Urinary bladder (tissue), 3 donors: ENCODE measurements at regions not wholly inside any gene's neighbourhood (a gene's known extent, or its start where the extent isn't known, plus 50 kb on each side); places are given as distances from the start of the nearest gene placed in this dataset.

Experiments used
- DNase-seq: peaks from one replicate; pipeline ENCODE4 v3.0.0-alpha.2; 2015; ENCODE audit errors: extremely low spot score
- H3K27ac ChIP-seq: one replicate; pipeline ENCODE4 v1.5.1; 2013; ENCODE audit warnings: low read depth, mild to moderate bottlenecking, moderate library complexity
- H3K36me3 ChIP-seq: one replicate; pipeline ENCODE4 v1.6.1; 2013; ENCODE audit warnings: mild to moderate bottlenecking, moderate library complexity; ENCODE audit not compliant: insufficient read depth
- H3K4me1 ChIP-seq: one replicate; pipeline ENCODE4 v1.6.1; 2013; ENCODE audit warnings: mild to moderate bottlenecking, moderate library complexity; ENCODE audit not compliant: insufficient read depth
- H3K4me3 ChIP-seq: one replicate; pipeline ENCODE4 v1.5.1; 2013; ENCODE audit warnings: low read depth, low read length
- WGBS: extraction: QIAGEN DNeasy Blood & Tissue Kit; methylation state at CpG from one replicate; pipeline ENCODE4 v1.1.7; 2013; 5-methylcytosine and 5-hydroxymethylcytosine counted together
- donor health status: healthy with polysubstance abuse.
- donor health status: healthy.

- 73% methylated on average over 5 of the region's 5 CpGs for WGBS
- Histone ChIP-seq H3K36me3 (no peaks in the 10 kb centered on the region), H3K4me3 (no peak overlapping the region), H3K27ac (no peak overlapping the region), H3K4me1 (no peaks in the 10 kb centered on the region)
- no peak for DNase-seq
Observed at GRCh38 chr3:18119866-18120265, 305.3 kb downstream of the SATB1 start.

- H3K4me1 ChIP-seq = no peaks in the 10 kb centered on the region
- 87% methylated on average over 4 of the region's 4 CpGs for WGBS
- no peak for DNase-seq
Observed at GRCh38 chr3:18114894-18115293, 310.2 kb downstream of the SATB1 start.

GRCh38 chr3:18113417-18113816 is 311.7 kb downstream of the SATB1 start:
- Histone ChIP-seq H3K4me1 (no peaks in the 10 kb centered on the region), H3K36me3 (no peaks in the 10 kb centered on the region), H3K27ac (no peak overlapping the region), H3K4me3 (no peak overlapping the region)
- DNase-seq = no peak
- WGBS = 61% methylated on average over 4 of the region's 4 CpGs

More at GRCh38 chr3:18114894-18115293, 310.2 kb downstream of the SATB1 start:
- Histone ChIP-seq H3K27ac (no peak overlapping the region), H3K4me3 (no peak overlapping the region), H3K36me3 (no peaks in the 10 kb centered on the region)

GRCh38 chr3:18112674-18113375 is 312.3 kb downstream of the SATB1 start:
- WGBS = 56% methylated on average over 5 of the region's 5 CpGs
- H3K36me3 ChIP-seq = no peaks in the 10 kb centered on the region
- DNase-seq = no peak
- no peak overlapping the region for H3K4me3 ChIP-seq
- no peak overlapping the region for H3K27ac ChIP-seq
- no peaks in the 10 kb centered on the region for H3K4me1 ChIP-seq

- H3K36me3 ChIP-seq = no peaks in the 10 kb centered on the region
- 43% methylated on average over 6 of the region's 6 CpGs for WGBS
- no peak for DNase-seq
- H3K27ac ChIP-seq = no peak overlapping the region
- H3K4me1 ChIP-seq = no peaks in the 10 kb centered on the region
- H3K4me3 ChIP-seq = no peak overlapping the region
Observed at GRCh38 chr3:18111796-18112232, 313.3 kb downstream of the SATB1 start.

GRCh38 chr3:18103591-18103990 is 321.5 kb downstream of the SATB1 start:
- WGBS = 94% methylated on average over 3 of the region's 3 CpGs
- Histone ChIP-seq H3K36me3 (no peaks in the 10 kb centered on the region), H3K4me3 (no peak overlapping the region), H3K4me1 (no peaks in the 10 kb centered on the region), H3K27ac (no peak overlapping the region)
- no peak for DNase-seq

- DNase-seq = no peak
- Histone ChIP-seq H3K4me3 (no peak overlapping the region), H3K36me3 (no peaks in the 10 kb centered on the region), H3K27ac (no peak overlapping the region), H3K4me1 (no peaks in the 10 kb centered on the region)
Observed at GRCh38 chr3:18100121-18100520, 325.0 kb downstream of the SATB1 start.

- H3K4me1 ChIP-seq = no peaks in the 10 kb centered on the region
- H3K36me3 ChIP-seq = no peaks in the 10 kb centered on the region
- no peak overlapping the region for H3K4me3 ChIP-seq
- DNase-seq = no peak
- no peak overlapping the region for H3K27ac ChIP-seq
- WGBS = 73% methylated on average over 5 of the region's 5 CpGs
Observed at GRCh38 chr3:18099611-18100010, 325.5 kb downstream of the SATB1 start.

- Histone ChIP-seq H3K4me1 (no peaks in the 10 kb centered on the region), H3K27ac (no peak overlapping the region), H3K4me3 (no peak overlapping the region), H3K36me3 (no peaks in the 10 kb centered on the region)
- DNase-seq = no peak
- WGBS = 69% methylated on average over 6 of the region's 6 CpGs
Observed at GRCh38 chr3:18098960-18099587, 326.1 kb downstream of the SATB1 start.

- Histone ChIP-seq H3K4me3 (no peak overlapping the region), H3K36me3 (no peaks in the 10 kb centered on the region), H3K27ac (no peak overlapping the region), H3K4me1 (no peaks in the 10 kb centered on the region)
- no peak for DNase-seq
- WGBS = 91% methylated on average over 3 of the region's 3 CpGs
Observed at GRCh38 chr3:18097989-18098388, 327.1 kb downstream of the SATB1 start.

GRCh38 chr3:18097473-18097872 is 327.7 kb downstream of the SATB1 start:
- Histone ChIP-seq H3K36me3 (no peaks in the 10 kb centered on the region), H3K4me3 (no peak overlapping the region), H3K4me1 (no peaks in the 10 kb centered on the region), H3K27ac (no peak overlapping the region)
- no peak for DNase-seq
- 87% methylated on average over 3 of the region's 3 CpGs for WGBS

- H3K4me3 ChIP-seq = no peak overlapping the region
- DNase-seq = no peak
- no peaks in the 10 kb centered on the region for H3K4me1 ChIP-seq
- H3K27ac ChIP-seq = no peak overlapping the region
- no peaks in the 10 kb centered on the region for H3K36me3 ChIP-seq
- WGBS = 65% methylated on average over 5 of the region's 5 CpGs
Observed at GRCh38 chr3:18092726-18093125, 332.4 kb downstream of the SATB1 start.

GRCh38 chr3:18090377-18090776 is 334.8 kb downstream of the SATB1 start:
- H3K4me3 ChIP-seq = no peak overlapping the region
- no peaks in the 10 kb centered on the region for H3K36me3 ChIP-seq
- H3K27ac ChIP-seq = no peak overlapping the region
- H3K4me1 ChIP-seq = no peaks in the 10 kb centered on the region
- DNase-seq = no peak

GRCh38 chr3:18087988-18088387 is 337.2 kb downstream of the SATB1 start:
- no peak overlapping the region for H3K27ac ChIP-seq
- no peak for DNase-seq
- no peak overlapping the region for H3K4me3 ChIP-seq
- no peaks in the 10 kb centered on the region for H3K36me3 ChIP-seq
- WGBS = 31% methylated on average over 3 of the region's 3 CpGs
- H3K4me1 ChIP-seq = no peaks in the 10 kb centered on the region
